K562 (cell line): ENCODE measurements at regions not wholly inside any gene's neighbourhood (a gene's known extent, or its start where the extent isn't known, plus 50 kb on each side); places are given as distances from the start of the nearest gene placed in this dataset.

Experiments used
- ATAC-seq: fragments of 200-7000 bp; cut with Tn5 transposase; 3 replicates; pipeline ENCODE4 v1.9.1; 2020; ENCODE audit warnings: moderate library complexity
- BruUV-seq: library from RNA; stranded (reverse); fragments of 400-500 nt; replicated peaks from 2 replicates; lab custom pipeline; 2021; lab: Mats Ljungman, UMichigan
- CTCF ChIA-PET: fragments of 300-600 bp; formaldehyde crosslinking; extraction: SDS; loops from one replicate; lab custom pipeline; 2021; ENCODE audit warnings: low intra/inter-chr PET ratio; lab: Yijun Ruan, JAX
- POLR2A ChIA-PET: fragments of 300-600, 350-650 bp; sonication (Branson Sonifier 250); formaldehyde crosslinking; extraction: SDS; loops from one replicate; lab custom pipeline; 2021; ENCODE audit warnings: antibody characterized with exemption, inconsistent platforms; lab: Yijun Ruan, JAX
- DNase-seq, 4 experiments: peaks; one replicate each; pipeline versions ENCODE4 v3.0.0 to v3.0.0-alpha.2; 2011 to 2018; ENCODE audit warnings: low spot score in 3 of 4, mixed read lengths in 3 of 4; ENCODE audit errors: extremely low read depth in 1 of 4
- FAIRE-seq: peaks from 2 replicates; lab custom pipeline; 2011; peaks lifted over from hg19 to GRCh38; lab: Jason Lieb, UNC
- H2AFZ ChIP-seq: 2 replicates; pipeline ENCODE4 v1.6.0; 2011; ENCODE audit warnings: low read depth, low read length, control low read depth, inconsistent platforms
- H3K27ac ChIP-seq: fragments of 200-600 bp; 3 replicates; pipeline ENCODE4 v1.8.0; 2011; ENCODE audit warnings: low read depth, mild to moderate bottlenecking, control low read depth, inconsistent platforms, low read length, moderate library complexity, mixed read lengths; ENCODE audit errors: extremely low read depth
- H3K27me3 ChIP-seq, 2 experiments: fragments of 300-600 bp in 1 of 2; 2 replicates in 1 of 2; 3 replicates in 1 of 2; pipeline versions ENCODE4 v1.6.0 to v1.8.0; 2011; ENCODE audit warnings: inconsistent platforms in 2 of 2, low read length in 2 of 2, mild to moderate bottlenecking in 1 of 2, mixed read lengths in 1 of 2, moderate library complexity in 1 of 2; ENCODE audit not compliant: control insufficient read depth in 2 of 2, insufficient read depth in 2 of 2
- H3K36me3 ChIP-seq: fragments of 300-600 bp; 3 replicates; pipeline ENCODE4 v1.8.0; 2011; ENCODE audit warnings: mild to moderate bottlenecking, low read length, inconsistent platforms; ENCODE audit not compliant: control insufficient read depth, insufficient read depth
- H3K4me1 ChIP-seq, 2 experiments: fragments of 200-600 bp in 1 of 2; replicated peaks in 1 of 2; 2 replicates in 1 of 2; 3 replicates in 1 of 2; pipeline versions ENCODE4 v1.5.1 to v1.8.0; 2011; ENCODE audit warnings: inconsistent platforms in 2 of 2, low read length in 2 of 2, mild to moderate bottlenecking in 1 of 2, mixed read lengths in 1 of 2, moderate library complexity in 1 of 2; ENCODE audit not compliant: control insufficient read depth in 2 of 2, insufficient read depth in 2 of 2
- H3K4me2 ChIP-seq: 2 replicates; pipeline ENCODE4 v1.6.1; 2011; ENCODE audit warnings: low read length, control low read depth, inconsistent platforms, mixed read lengths; ENCODE audit not compliant: insufficient read depth
- H3K4me3 ChIP-seq: fragments of 200-600 bp; sonication (generic), shearing (Covaris generic); 2 replicates; pipeline ENCODE4 v1.5.1; 2016; ENCODE audit warnings: control low read depth, inconsistent platforms
- H3K79me2 ChIP-seq: fragments of 200-600 bp; 3 replicates; pipeline ENCODE4 v1.8.0; 2011; ENCODE audit warnings: low read length, inconsistent platforms; ENCODE audit not compliant: control insufficient read depth, insufficient read depth
- H3K9ac ChIP-seq, 2 experiments: 2 replicates each; pipeline versions ENCODE4 v1.6.0 to v1.6.1; 2011; ENCODE audit warnings: low read depth in 2 of 2, low read length in 2 of 2, control low read depth in 1 of 2, inconsistent platforms in 1 of 2, mild to moderate bottlenecking in 1 of 2, mixed read lengths in 1 of 2; ENCODE audit not compliant: insufficient read depth in 1 of 2
- H3K9me1 ChIP-seq: one replicate; pipeline ENCODE4 v1.6.0; 2011; ENCODE audit warnings: inconsistent platforms, mild to moderate bottlenecking, low read length, moderate library complexity; ENCODE audit not compliant: control insufficient read depth, insufficient read depth
- H3K9me3 ChIP-seq: replicated peaks from 2 replicates; pipeline ENCODE4 v1.5.1; 2011; ENCODE audit warnings: low read depth, low read length, inconsistent platforms; ENCODE audit not compliant: control insufficient read depth, insufficient read depth
- H4K20me1 ChIP-seq: replicated peaks from 2 replicates; pipeline ENCODE4 v1.6.1; 2011; ENCODE audit warnings: low read length, inconsistent platforms, mixed read lengths; ENCODE audit not compliant: control insufficient read depth, insufficient read depth
- ATF1 ChIP-seq, 2 experiments: fragments of 450-650 bp in 1 of 2; IDR thresholded peaks; 2 replicates each; pipeline ENCODE4 v1.6.1; 2016; ENCODE audit warnings: missing compliant biosample characterization in 1 of 2, missing genetic modification characterization in 1 of 2
- ATF3 ChIP-seq, 2 experiments: fragments of 450-650 bp in 1 of 2; sonication (generic) in 1 of 2; formaldehyde crosslinking in 1 of 2; IDR thresholded peaks in 1 of 2; conservative IDR thresholded peaks in 1 of 2; 2 replicates each; pipeline versions ENCODE4 v1.6.1 to v1.8.1; 2016 to 2023; ENCODE audit warnings: mild to moderate bottlenecking in 2 of 2, moderate library complexity in 2 of 2, inconsistent platforms in 1 of 2, missing genetic modification reagents in 1 of 2
- CEBPG ChIP-seq, 3 experiments: fragments of 200-800 bp in 1 of 3; sonication (Bioruptor generic) in 1 of 3; sonication (generic) in 1 of 3; formaldehyde crosslinking in 1 of 3; IDR thresholded peaks in 2 of 3; conservative IDR thresholded peaks in 1 of 3; 2 replicates each; pipeline versions ENCODE4 v1.6.1 to v1.8.0; 2016 to 2022; ENCODE audit warnings: missing compliant biosample characterization in 2 of 3, missing genetic modification characterization in 2 of 3, mild to moderate bottlenecking in 1 of 3, missing genetic modification reagents in 1 of 3
- CHD1 ChIP-seq: fragments of 200-600 bp; sonication (generic); IDR thresholded peaks from one replicate; pipeline ENCODE4 v1.6.1; 2012; ENCODE audit warnings: mild to moderate bottlenecking, moderate library complexity, low read length, inconsistent platforms
- DACH1 ChIP-seq: fragments of 450-650 bp; IDR thresholded peaks from 2 replicates; pipeline ENCODE4 v1.6.1; 2018; ENCODE audit not compliant: partially characterized antibody
- ILK ChIP-seq: fragments of 450-650 bp; IDR thresholded peaks from 2 replicates; pipeline ENCODE4 v1.6.1; 2016; ENCODE audit warnings: missing genetic modification characterization, low read depth, mild to moderate bottlenecking, missing compliant biosample characterization, moderate library complexity, borderline replicate concordance
- LARP7 ChIP-seq: fragments of 450-650 bp; IDR thresholded peaks from 2 replicates; pipeline ENCODE4 v1.6.1; 2016
- MEF2D ChIP-seq: conservative IDR thresholded peaks from 2 replicates; pipeline ENCODE4 v1.6.1; 2016; ENCODE audit warnings: low read depth, missing genetic modification characterization, missing compliant biosample characterization
- MEIS2 ChIP-seq: fragments of 450-650 bp; IDR thresholded peaks from 2 replicates; pipeline ENCODE4 v1.6.1; 2014; ENCODE audit warnings: mild to moderate bottlenecking; ENCODE audit not compliant: partially characterized antibody
- NR2C1 ChIP-seq, 2 experiments: fragments of 450-650 bp; IDR thresholded peaks; 2 replicates each; pipeline ENCODE4 v1.6.1; 2017; ENCODE audit warnings: mild to moderate bottlenecking in 2 of 2, antibody characterized with exemption in 1 of 2, inconsistent platforms in 1 of 2, missing compliant biosample characterization in 1 of 2, missing genetic modification characterization in 1 of 2
- PRPF4 ChIP-seq: fragments of 200-400 bp; formaldehyde crosslinking; IDR thresholded peaks from one replicate; pipeline ENCODE4 v1.6.1; 2017; ENCODE audit warnings: low read length, low read depth, mild to moderate bottlenecking; ENCODE audit not compliant: insufficient read depth, poor library complexity, severe bottlenecking
- SMAD3 ChIP-seq: fragments of 450-650 bp; formaldehyde crosslinking; conservative IDR thresholded peaks from 2 replicates; pipeline ENCODE4 v1.4.0; 2020; ENCODE audit warnings: mild to moderate bottlenecking
- TRIM24 ChIP-seq, 2 experiments: fragments of 450-650 bp; IDR thresholded peaks; 2 replicates each; pipeline ENCODE4 v1.6.1; 2016
- ZC3H4 ChIP-seq: sonication (generic); formaldehyde crosslinking; IDR thresholded peaks from 2 replicates; pipeline ENCODE4 v1.9.0; 2021; ENCODE audit warnings: missing genetic modification reagents, borderline replicate concordance
- whole genome bisulfite sequencing: fragments of 100-300 bp; shearing (Covaris generic); methylation state at CpG from one replicate; pipeline ENCODE4 v1.1.6; 2016; ENCODE audit warnings: low coverage, mixed read lengths; ENCODE audit not compliant: insufficient coverage; ENCODE audit errors: missing lambda C conversion rate; 5-methylcytosine and 5-hydroxymethylcytosine counted together
- in situ Hi-C: fragments of 300-500 bp; cut with MboI; formaldehyde crosslinking; loops from 4 replicates; pipeline ENCODE4 v1.15.0; 2018; ENCODE audit warnings: inconsistent platforms, mixed read lengths
- intact Hi-C: fragments of 100-400 bp; cut with micrococcal nuclease; formaldehyde crosslinking; loops from 2 replicates; pipeline ENCODE4 v1.14.2; 2022
- TF ChIP-seq, protein P1 (sequence below): fragments of 450-650 bp; formaldehyde crosslinking; IDR thresholded peaks from 2 replicates; pipeline ENCODE4 v1.4.0; 2020; ENCODE audit warnings: mild to moderate bottlenecking, moderate library complexity
- TF ChIP-seq, protein P2 (sequence below): fragments of 450-650 bp; IDR thresholded peaks from 2 replicates; pipeline ENCODE4 v1.6.1; 2017; ENCODE audit warnings: antibody characterized with exemption

DNA sequence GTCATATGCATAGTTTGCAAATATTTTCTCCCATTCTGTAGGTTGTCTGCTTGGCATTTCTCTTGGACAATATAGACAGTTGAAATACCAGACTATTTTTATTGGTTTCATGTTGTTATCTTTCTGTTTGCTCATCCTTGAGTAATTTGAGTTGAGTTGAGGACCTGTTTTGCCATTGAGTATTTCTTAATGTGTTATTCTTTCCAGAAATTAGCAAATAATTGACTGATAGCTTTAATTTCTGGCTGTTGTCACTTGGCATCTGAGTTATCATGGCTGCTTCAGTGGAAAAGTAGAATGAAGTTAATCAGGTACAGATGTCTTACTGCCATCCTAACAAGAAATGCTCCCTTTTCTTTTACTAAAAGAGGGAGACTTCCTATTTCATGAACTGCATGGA, 264.8 kb upstream of the DUSP10 start (continued):
- TF ChIP-seq PRPF4 = no peak

- in situ Hi-C loops (no loop called here), intact Hi-C loops (loop anchor here (5.0 to 10.0 kb wide), 3 partner anchors 87 to 450 kb away; partner anchors contain the start of gene DUSP10)
- CTCF ChIA-PET = no interaction called here
- TF ChIP-seq, protein P1, sequence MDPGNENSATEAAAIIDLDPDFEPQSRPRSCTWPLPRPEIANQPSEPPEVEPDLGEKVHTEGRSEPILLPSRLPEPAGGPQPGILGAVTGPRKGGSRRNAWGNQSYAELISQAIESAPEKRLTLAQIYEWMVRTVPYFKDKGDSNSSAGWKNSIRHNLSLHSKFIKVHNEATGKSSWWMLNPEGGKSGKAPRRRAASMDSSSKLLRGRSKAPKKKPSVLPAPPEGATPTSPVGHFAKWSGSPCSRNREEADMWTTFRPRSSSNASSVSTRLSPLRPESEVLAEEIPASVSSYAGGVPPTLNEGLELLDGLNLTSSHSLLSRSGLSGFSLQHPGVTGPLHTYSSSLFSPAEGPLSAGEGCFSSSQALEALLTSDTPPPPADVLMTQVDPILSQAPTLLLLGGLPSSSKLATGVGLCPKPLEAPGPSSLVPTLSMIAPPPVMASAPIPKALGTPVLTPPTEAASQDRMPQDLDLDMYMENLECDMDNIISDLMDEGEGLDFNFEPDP (CRISPR knock-in tag) = no peak
- TF ChIP-seq LARP7 (no peak), DACH1 (no peak), ATF1 (CRISPR knock-in tag; IDR thresholded peaks at IDR 0.05) (no peak), ATF1 (tag; IDR thresholded peaks at IDR 0.05) (0 out of 2 replicates have a peak, but pooled peaks have one; percentile 39), TRIM24 (IDR thresholded peaks at IDR 0.05) (peak in 1 of 2 experiments; percentile 64; a peak in 2 of 4 replicates), NR2C1 (IDR thresholded peaks at IDR 0.05) (no peak), NR2C1 (tag; IDR thresholded peaks at IDR 0.05) (no peak), ATF3 (IDR thresholded peaks at IDR 0.05) (peak; percentile 64), ATF3 (CRISPR knock-in tag; conservative IDR thresholded peaks at IDR 0.05) (no peak), ILK (tag) (no peak), SMAD3 (CRISPR knock-in tag) (no peak), ZC3H4 (CRISPR knock-in tag) (no peak), MEIS2 (peak; percentile 57), MEF2D (tag) (no peak), CEBPG (CRISPR knock-in tag; IDR thresholded peaks at IDR 0.05) (no peak), CEBPG (tag; conservative IDR thresholded peaks at IDR 0.05 in 1 of 2, IDR thresholded peaks at IDR 0.05 in 1 of 2) (peak in 1 of 2 experiments; percentile 76; a peak in 2 of 4 replicates), CHD1 (no peak)
- TF ChIP-seq, protein P2, sequence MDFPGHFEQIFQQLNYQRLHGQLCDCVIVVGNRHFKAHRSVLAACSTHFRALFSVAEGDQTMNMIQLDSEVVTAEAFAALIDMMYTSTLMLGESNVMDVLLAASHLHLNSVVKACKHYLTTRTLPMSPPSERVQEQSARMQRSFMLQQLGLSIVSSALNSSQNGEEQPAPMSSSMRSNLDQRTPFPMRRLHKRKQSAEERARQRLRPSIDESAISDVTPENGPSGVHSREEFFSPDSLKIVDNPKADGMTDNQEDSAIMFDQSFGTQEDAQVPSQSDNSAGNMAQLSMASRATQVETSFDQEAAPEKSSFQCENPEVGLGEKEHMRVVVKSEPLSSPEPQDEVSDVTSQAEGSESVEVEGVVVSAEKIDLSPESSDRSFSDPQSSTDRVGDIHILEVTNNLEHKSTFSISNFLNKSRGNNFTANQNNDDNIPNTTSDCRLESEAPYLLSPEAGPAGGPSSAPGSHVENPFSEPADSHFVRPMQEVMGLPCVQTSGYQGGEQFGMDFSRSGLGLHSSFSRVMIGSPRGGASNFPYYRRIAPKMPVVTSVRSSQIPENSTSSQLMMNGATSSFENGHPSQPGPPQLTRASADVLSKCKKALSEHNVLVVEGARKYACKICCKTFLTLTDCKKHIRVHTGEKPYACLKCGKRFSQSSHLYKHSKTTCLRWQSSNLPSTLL = no peak
- no peaks in the 10 kb centered on the region for H3K79me2 ChIP-seq
- no peak overlapping the region for H3K4me2 ChIP-seq
- no peak for DNase-seq
- no peak overlapping the region for H3K9ac ChIP-seq
- no peaks in the 10 kb centered on the region for H3K36me3 ChIP-seq
- H3K4me3 ChIP-seq = no peak overlapping the region
- no peaks in the 10 kb centered on the region for H3K9me3 ChIP-seq
- no peak for ATAC-seq
- no peak overlapping the region for H2AFZ ChIP-seq
- POLR2A ChIA-PET = no interaction called here
- no TSS peak for BruUV-seq
- no peak for FAIRE-seq
- no peaks in the 10 kb centered on the region for H4K20me1 ChIP-seq
- H3K4me1 ChIP-seq = no peaks in the 10 kb centered on the region
- no peaks in the 10 kb centered on the region for H3K9me1 ChIP-seq
- no peak overlapping the region for H3K27ac ChIP-seq
- no peaks in the 10 kb centered on the region for H3K27me3 ChIP-seq
- 3% methylated on average over 2 of the region's 2 CpGs for WGBS
Observed at GRCh38 chr1:222004784-222005183, 262.9 kb upstream of the DUSP10 start.
